ENCODE measurements at regions not wholly inside any gene's neighbourhood (a gene's known extent, or its start where the extent isn't known, plus 50 kb on each side); places are given as distances from the start of the nearest gene placed in this dataset.

GRCh38 chr15:61459785-61460707, 230.9 kb upstream of the RORA start:
- DNase-seq = no peak

DNA sequence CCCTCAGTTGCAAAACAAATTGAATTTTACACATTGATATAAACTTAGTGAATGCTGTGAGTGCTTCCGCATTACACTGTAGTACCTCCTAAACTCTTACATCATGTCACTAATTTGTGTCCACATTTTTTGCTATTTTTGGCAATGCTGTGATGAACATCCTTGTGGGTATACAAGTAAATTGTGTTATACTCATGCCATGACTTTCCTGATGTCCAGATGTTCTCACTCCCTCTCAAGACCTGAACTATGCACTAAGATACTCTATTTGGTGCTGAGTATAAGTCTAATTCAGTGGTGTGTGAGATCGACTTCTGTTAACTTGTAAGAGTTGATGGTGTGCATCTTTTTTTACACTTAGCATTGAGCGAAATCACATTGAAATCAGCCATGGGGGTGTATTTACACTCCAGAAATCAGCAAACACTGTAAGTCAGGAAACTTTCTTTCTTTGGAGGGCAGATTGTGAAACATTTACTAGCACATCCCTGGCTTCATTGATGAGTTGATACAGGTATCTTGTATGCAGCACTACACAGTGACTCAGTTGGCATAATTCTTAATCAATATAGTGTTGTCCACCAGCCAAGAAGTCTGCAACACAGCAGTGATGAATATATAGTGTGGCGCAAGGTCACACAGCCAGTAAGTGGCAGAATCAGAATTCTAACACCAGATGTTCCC, 228.1 kb upstream of the RORA start:
- DNase-seq = no peak

GRCh38 chr15:61449186-61449702, 220.1 kb upstream of the RORA start:
- DNase-seq = no peak

DNA sequence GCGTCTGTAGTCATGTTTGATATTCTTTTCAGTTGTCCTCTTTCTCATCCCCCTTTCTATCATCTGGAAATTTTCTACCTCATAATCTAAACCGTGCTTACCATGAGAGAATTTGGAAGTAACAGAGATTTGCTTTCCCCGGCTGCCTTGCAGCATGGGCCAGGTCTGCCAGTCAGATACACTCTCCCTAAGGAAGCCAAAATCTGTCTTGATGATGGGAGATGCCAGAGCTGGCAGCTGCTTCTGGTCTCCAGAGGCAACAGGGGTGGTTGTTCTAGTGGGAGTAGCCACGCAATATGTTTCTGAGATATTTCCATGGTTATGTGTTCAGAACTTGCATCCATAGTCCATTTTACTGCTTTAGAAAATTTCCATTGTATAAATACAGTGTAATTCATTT, 218.9 kb upstream of the RORA start:
- no peak for DNase-seq

GRCh38 chr15:61444585-61444984, 215.5 kb upstream of the RORA start:
- DNase-seq = no peak

GRCh38 chr15:61442821-61443220, 213.7 kb upstream of the RORA start:
- no peak for DNase-seq

GRCh38 chr15:61441891-61442290, 212.8 kb upstream of the RORA start:
- no peak for DNase-seq

DNA sequence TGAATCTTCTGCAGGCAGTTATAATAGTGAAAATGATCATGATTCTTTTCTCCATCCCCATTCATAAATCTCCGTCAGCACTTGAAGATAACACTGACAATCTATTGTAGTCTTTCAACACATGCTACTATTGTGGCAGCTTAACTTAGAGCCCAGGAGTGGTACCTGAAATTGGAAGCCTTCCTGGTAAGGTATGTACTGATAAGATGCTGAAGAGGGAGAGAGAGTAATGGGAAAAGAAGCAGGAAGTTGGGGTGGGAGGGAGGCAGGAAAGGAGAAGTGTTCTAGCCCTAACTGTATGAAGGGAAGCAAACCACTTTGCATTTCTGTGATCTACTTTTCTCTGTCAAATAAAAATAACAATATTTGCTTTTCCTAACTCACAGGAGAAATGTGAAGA, 197.4 kb upstream of the RORA start:
- DNase-seq = no peak

DNA sequence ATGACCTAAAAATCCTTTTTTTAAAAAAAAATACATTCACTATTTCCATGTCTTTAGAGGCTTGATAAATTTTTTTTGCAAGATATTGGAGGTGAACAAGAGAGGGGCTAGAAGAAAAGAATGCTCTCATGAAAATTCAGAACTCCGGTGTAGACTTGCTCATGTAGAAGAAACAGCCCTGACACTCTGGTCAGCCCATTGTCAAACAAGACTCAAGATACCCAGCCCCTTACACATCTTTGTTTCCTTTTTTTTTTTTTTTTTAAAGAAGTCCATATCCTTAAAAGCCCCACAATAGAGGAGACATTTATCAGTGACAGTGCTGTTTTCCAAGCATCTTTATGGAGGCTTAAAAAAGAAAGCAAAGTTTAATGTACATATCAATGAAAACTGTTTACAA, 196.8 kb upstream of the RORA start:
- no peak for DNase-seq

GRCh38 chr15:61422773-61423172, 193.7 kb upstream of the RORA start:
- DNase-seq = no peak

- DNase-seq = no peak
Observed at GRCh38 chr15:61421938-61422337, 192.8 kb upstream of the RORA start.

- no peak for DNase-seq
Observed at GRCh38 chr15:61421470-61421869, 192.4 kb upstream of the RORA start.

DNA sequence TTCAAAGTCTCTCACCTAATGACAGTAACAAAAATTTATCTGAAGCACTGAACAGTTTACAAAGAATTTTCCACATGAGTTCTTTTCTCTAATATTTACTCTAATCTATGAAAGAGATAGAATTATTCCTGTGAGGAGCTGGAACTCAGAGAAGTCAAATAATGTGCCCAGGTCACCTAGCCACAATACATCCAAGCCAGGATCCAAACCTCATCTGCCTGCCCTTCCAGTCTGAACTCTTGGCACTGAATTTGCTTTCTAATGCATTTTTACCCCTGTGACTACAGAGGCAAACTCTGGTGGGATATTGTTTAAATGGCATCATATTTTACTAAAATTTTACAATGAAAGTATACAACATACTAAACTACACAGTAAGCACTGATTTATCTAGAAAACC, 191.4 kb upstream of the RORA start:
- DNase-seq = no peak

- DNase-seq = no peak
Observed at GRCh38 chr15:61415617-61416120, 186.6 kb upstream of the RORA start.

- DNase-seq = no peak
Observed at GRCh38 chr15:61411902-61412510, 182.9 kb upstream of the RORA start.

GRCh38 chr15:61410662-61411061, 181.6 kb upstream of the RORA start:
- no peak for DNase-seq

DNA sequence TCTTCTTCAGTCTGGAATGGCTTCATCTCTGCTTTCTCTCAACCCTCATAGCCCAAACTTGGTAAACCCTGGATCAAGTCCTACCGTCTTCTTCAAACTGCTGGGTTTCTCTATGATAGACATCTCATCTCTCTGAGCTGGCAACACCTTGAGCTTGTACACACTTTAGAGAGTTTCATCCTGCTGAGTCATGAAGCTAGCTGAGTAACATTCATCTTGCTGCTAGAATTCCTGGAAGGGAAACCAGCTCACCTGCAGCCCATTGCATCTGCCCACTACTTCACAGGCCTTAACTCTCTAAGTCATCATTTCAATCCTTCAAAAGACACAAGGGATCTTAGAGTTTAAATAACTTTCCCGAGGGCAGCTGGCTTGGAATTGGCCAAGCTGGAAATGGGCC, 175.5 kb upstream of the RORA start:
- DNase-seq = no peak

DNA sequence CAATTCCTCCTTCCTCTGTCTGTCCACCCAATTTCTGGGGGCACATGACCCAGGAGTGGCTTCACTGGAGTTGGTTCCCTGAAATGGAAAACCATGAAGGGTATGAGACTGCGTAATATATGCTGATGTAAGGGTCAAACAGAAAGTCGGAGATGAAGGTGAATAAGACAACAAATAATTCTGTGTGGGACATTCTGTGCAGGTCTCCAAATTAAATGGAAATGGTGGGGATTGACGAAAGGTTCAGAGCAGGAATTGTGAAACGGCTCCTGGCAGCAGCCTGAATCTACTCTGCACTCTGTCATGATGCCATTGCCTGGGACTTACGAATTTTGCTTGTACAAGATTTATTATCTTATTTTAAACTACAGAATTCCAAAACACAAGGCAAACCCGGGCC, 174.8 kb upstream of the RORA start:
- DNase-seq = no peak

DNA sequence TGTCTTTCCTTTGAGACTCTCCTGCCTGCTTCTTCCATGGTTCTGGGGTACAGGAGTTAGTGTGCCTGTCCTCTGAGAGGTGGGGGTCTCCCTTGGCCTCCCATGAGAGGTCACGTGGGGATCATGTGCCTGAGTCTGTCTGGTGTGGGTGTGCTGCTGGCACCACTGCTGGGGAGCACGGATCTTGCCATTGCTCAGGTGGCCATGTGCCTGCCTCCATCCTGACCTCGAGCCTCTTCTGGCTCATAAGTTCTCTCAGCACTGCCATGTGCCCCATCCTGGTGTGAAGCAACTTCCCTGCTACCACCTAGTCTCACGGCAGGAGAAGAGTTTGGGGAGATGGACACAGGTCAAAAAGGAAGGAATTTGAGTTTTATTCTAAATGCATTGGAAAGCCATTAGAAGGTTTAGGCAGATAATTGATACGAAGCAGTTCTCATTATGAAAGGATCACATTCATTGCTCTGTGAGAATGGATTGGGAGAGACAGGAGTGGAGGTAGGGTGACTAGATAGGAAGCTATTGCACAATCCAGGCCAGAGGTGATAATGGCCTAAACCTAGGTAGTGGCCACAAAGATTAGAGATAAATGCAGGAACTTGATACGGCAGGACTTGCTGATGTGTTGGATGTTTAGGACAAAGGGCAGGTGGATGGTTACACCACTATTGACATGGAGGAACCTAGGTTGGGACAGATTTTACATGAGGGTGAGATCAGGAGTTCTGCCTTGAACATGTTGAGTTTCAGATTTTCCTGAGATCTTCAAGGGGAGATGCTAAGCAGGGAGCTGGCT, 173.0 kb upstream of the RORA start:
- DNase-seq = no peak

- DNase-seq = no peak
Observed at GRCh38 chr15:61398310-61398709, 169.2 kb upstream of the RORA start.

DNA sequence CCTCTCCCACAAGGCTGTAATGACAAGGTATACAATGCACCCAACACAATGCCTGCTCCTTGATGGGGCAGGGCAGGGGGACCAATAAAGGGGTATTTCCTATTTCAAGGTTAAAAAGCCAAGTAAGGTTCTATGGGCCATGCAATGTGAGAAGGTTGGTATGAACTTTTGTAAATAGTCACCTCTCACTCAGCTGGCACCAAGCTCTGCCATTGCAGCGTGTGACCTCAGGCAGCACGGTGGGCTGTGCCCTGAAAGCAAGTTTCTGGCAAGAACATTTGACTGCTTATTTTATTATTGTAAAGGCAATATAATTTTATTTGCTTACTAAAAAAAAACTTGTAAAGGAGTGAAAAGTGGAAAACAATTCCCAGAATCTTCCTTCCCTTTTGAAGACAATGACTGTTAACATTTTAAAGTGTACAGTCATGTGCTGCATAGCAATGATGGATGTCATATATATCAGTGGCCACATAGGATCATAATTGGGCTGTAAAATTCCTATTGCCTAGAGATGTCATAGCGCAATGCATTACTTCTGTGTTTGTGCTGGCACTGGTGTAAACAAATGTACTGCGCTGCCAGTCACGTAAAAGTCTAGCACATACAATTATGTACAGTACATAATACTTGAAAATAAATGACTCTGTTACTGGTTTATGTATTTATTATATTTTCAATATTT, 167.3 kb upstream of the RORA start:
- DNase-seq = no peak

DNA sequence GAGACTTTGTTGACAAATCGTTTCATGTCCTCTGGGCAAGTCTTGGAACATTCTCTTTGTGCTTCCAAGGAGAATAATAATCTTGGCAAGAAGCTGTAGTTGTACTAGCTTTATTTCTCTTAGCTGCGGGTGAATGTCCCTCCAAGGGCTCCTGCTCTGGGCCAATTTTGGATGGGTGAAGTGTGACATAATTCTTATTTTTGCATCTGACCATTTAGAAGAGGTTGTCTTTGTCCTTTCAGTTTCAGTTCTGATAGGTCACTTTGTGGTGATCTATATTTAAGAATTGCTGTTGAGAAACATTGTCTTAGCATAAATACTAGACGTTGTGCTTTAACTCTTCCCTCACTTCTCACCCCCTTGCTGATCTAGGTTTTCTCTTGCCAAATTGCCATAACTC, 164.8 kb upstream of the RORA start:
- no peak for DNase-seq

Measured in NCI-H1436 (cell line).